ENCODE measurements at regions not wholly inside any gene's neighbourhood (a gene's known extent, or its start where the extent isn't known, plus 50 kb on each side); places are given as distances from the start of the nearest gene placed in this dataset.

GRCh38 chr2:215537611-215538010 is 101.7 kb upstream of the FN1 start:
- Histone ChIP-seq H4K5ac (ENCODE audit: insufficient read length, low read depth, low read length) (no peak overlapping the region), H4K8ac (ENCODE audit: extremely low read depth, insufficient read depth, low read length) (no peak overlapping the region), H3K23me2 (ENCODE audit: low read depth, low read length) (no peaks in the 10 kb centered on the region), H2BK15ac (ENCODE audit: low read length) (no peak overlapping the region), H3K56ac (replicated peaks; ENCODE audit: insufficient read length, low read depth, low read length) (no peak overlapping the region), H2BK5ac (ENCODE audit: low read depth, low read length) (no peak overlapping the region), H3K4ac (replicated peaks; ENCODE audit: insufficient read length, low read depth, low read length) (no peak overlapping the region), H3K9ac (replicated peaks in 1 of 4; ENCODE audit: extremely low read depth in 1 of 4, low read depth in 3 of 4, low read length in 3 of 4) (no peak overlapping the region), H3K27ac (ENCODE audit: low read depth, low read length) (no peak overlapping the region), H3K4me2 (ENCODE audit: insufficient read depth in 1 of 2, low read depth in 2 of 2, low read length in 2 of 2) (no peak overlapping the region), H3K79me1 (ENCODE audit: low read depth, low read length) (no peaks in the 10 kb centered on the region), H3K4me3 (ENCODE audit: extremely low read depth in 1 of 4, insufficient read depth in 2 of 4, low read depth in 3 of 4, low read length in 4 of 4) (no peak overlapping the region), H2BK12ac (ENCODE audit: low read depth, low read length) (no peak overlapping the region), H3K36me3 (ENCODE audit: control insufficient read depth in 2 of 4, insufficient read depth in 4 of 4, low read length in 3 of 4) (no peaks in the 10 kb centered on the region), H4K20me1 (replicated peaks in 1 of 2; ENCODE audit: control insufficient read depth in 1 of 2, insufficient read depth in 2 of 2, low read length in 2 of 2) (no peaks in the 10 kb centered on the region), H2BK20ac (ENCODE audit: low read length) (no peak overlapping the region), H3K4me1 (replicated peaks in 1 of 4; ENCODE audit: control insufficient read depth in 3 of 4, insufficient read depth in 4 of 4, low read length in 3 of 4) (no peaks in the 10 kb centered on the region; a peak in 1 of 7 replicates), H3K18ac (ENCODE audit: extremely low read depth, low read length) (no peak overlapping the region), H3K79me2 (ENCODE audit: control insufficient read depth in 1 of 2, insufficient read depth in 2 of 2, low read length in 2 of 2) (no peaks in the 10 kb centered on the region), H3K9me3 (ENCODE audit: insufficient read depth in 2 of 2, low read depth in 1 of 2, low read length in 1 of 2) (peaks cover 5 to 9% of the 10 kb centered on the region in 2 experiments; a peak in 3 of 4 replicates), H2AFZ (ENCODE audit: low read length) (peak overlapping the region; percentile 66; the same call in 1 of the 2 replicates), H2AK5ac (ENCODE audit: low read depth, low read length) (no peak overlapping the region), H3K14ac (ENCODE audit: insufficient read length) (no peak overlapping the region), H2BK120ac (replicated peaks; ENCODE audit: low read depth, low read length) (no peak overlapping the region), H3K23ac (ENCODE audit: insufficient read length) (no peak overlapping the region), H3K27me3 (replicated peaks in 1 of 4; ENCODE audit: control insufficient read depth in 3 of 4, extremely low read depth in 1 of 4, insufficient read depth in 3 of 4, low read length in 3 of 4) (no peaks in the 10 kb centered on the region), H4K91ac (replicated peaks; ENCODE audit: insufficient read length, low read length) (no peak overlapping the region)
- DNase-seq (ENCODE audit: low read depth in 1 of 2, low spot score in 2 of 2) (no peak), FAIRE-seq (no peak)
- POLR2A ChIA-PET (ENCODE audit: partially characterized antibody), result no interaction called here
- 86% methylated on average over 2 of the region's 2 CpGs; no CpG with 5 or more reads in 1 of the 2 experiments for WGBS, 2 experiments (ENCODE audit: extremely low coverage in 1 of 2, insufficient coverage in 1 of 2, insufficient read length in 1 of 2, insufficient replicate concordance in 2 of 2, low coverage in 1 of 2, low lambda C conversion rate in 2 of 2, missing lambda C conversion rate in 1 of 2)
- CTCF ChIA-PET (ENCODE audit: partially characterized antibody), result no interaction called here
- TF ChIP-seq RAD21 (IDR thresholded peaks at IDR 0.05 in 1 of 2, conservative IDR thresholded peaks at IDR 0.05 in 1 of 2; ENCODE audit: low read depth in 2 of 2, low read length in 2 of 2) (peak in 1 of 2 experiments; percentile 7; a peak in 1 of 4 replicates), CEBPB (IDR thresholded peaks at IDR 0.05; ENCODE audit: low read depth, low read length) (no peak)

Data from H1 (cell line).